ENCODE measurements at regions not wholly inside any gene's neighbourhood (a gene's known extent, or its start where the extent isn't known, plus 50 kb on each side); places are given as distances from the start of the nearest gene placed in this dataset.
"Not testable (repeated sequence)": the region's sequence is repeated elsewhere in the genome, so short reads cannot be mapped to it uniquely, and the experiment has no call there.

DNA sequence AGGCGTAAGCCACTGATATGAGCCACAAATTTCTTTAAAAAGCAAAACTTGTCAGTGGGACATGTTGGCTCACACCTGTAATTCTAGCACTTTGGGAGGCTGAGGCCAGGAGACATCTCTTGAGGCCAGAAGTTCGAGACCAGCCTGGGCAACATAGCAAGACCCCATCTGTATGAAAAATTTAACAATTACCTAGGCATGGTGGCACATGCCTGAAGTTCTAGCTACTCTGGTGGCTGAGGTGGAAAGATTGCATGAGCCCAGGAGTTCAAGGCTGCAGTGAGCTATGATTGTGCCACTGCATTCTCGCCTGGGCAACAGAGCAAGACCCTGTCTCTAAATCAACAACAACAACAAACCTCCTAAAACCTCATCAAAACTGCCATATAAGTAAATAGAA is 147.6 kb upstream of the BARHL2 start:
- Mint-ChIP-seq H3K4me3 (no peak overlapping the region), H3K4me1 (ENCODE audit: low read depth) (no peaks in the 10 kb centered on the region), H3K27ac (no peak overlapping the region), H3K27me3 (no peaks in the 10 kb centered on the region), H3K9me3 (ENCODE audit: low read depth) (no peaks in the 10 kb centered on the region), H3K36me3 (peaks cover 3% of the 10 kb centered on the region)

DNA sequence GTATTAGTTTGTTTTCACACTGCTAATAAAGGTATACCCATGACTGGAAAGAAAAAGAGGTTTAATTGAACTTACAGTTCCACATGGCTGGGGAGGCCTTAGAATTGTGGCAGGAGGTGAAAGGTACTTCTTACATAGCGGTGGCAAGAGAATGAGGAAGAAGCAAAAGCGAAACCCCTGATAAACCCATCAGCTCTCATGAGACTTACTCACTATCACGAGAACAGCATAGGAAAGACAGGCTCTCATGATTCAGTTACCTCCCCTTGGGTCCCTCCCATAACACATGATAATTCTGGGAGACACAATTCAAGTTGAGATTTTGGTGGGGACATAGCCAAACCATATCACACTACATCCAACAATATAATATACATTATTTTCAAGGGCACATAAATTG is 145.7 kb upstream of the BARHL2 start:
- Mint-ChIP-seq H3K4me3 (no peak overlapping the region), H3K27me3 (peaks cover 1% of the 10 kb centered on the region), H3K27ac (no peak overlapping the region), H3K9me3 (ENCODE audit: low read depth) (no peaks in the 10 kb centered on the region), H3K36me3 (peaks cover 3% of the 10 kb centered on the region), H3K4me1 (ENCODE audit: low read depth) (no peaks in the 10 kb centered on the region)

DNA sequence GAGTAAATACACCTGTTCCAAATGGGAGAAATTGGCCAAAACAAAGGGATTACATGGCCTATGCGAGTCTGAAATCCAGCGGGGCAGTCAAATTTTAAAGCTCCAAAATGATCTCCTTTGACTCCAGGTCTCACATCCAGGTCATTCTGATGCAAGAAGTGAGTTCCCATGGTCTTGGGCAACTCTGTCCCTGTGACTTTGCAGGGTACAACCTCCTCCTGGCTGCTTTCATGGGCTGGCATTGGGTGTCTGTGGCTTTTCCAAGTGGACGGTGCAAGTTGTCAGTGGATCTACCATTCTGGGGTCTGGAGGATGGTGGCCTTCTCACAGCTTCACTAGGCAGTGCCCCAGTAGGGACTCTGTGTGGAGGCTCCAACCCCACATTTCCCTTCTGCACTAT is 144.3 kb upstream of the BARHL2 start:
- not testable (repeated sequence) for H3K4me1 Mint-ChIP-seq (ENCODE audit: low read depth); H3K27me3 Mint-ChIP-seq; H3K4me3 Mint-ChIP-seq; H3K36me3 Mint-ChIP-seq; H3K27ac Mint-ChIP-seq; H3K9me3 Mint-ChIP-seq (ENCODE audit: low read depth)

DNA sequence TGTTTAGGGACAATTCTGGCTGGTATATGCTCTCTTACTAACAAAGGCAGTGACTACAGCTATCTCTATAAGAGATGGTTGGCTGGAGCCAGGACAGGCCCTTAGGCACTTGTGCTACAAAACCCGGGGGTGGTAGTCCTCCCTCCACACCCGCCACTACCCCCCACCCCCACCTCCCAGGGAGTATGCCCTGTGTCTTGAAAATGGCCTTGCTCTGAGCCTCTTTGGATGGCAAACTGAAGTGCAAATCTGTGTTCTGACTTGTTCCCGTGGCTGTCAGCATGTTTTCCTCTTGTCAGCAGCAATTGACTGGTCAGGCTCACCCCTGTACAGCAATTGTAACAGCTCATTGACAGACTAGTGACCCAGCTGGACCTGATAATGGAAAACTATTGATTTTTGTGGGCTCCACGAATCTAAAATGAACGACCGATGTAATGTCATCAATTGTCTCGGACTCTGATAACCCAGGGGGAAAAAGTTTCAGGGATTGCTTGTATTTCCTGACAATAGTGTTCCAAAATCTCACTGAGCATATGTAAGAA is 139.4 kb upstream of the BARHL2 start:
- Mint-ChIP-seq H3K9me3 (ENCODE audit: low read depth) (no peaks in the 10 kb centered on the region), H3K27ac (no peak overlapping the region), H3K27me3 (peaks cover 18% of the 10 kb centered on the region), H3K36me3 (no peaks in the 10 kb centered on the region), H3K4me1 (ENCODE audit: low read depth) (peaks cover 8% of the 10 kb centered on the region), H3K4me3 (no peak overlapping the region)

- H3K4me1 Mint-ChIP-seq (ENCODE audit: low read depth) = peaks cover 13% of the 10 kb centered on the region
- H3K9me3 Mint-ChIP-seq (ENCODE audit: low read depth) = no peaks in the 10 kb centered on the region
- H3K27me3 Mint-ChIP-seq = peaks cover 27% of the 10 kb centered on the region
- no peak overlapping the region for H3K27ac Mint-ChIP-seq
- H3K36me3 Mint-ChIP-seq = no peaks in the 10 kb centered on the region
- H3K4me3 Mint-ChIP-seq = no peak overlapping the region
Measured at GRCh38 chr1:90854397-90854924, 137.4 kb upstream of the BARHL2 start.

DNA sequence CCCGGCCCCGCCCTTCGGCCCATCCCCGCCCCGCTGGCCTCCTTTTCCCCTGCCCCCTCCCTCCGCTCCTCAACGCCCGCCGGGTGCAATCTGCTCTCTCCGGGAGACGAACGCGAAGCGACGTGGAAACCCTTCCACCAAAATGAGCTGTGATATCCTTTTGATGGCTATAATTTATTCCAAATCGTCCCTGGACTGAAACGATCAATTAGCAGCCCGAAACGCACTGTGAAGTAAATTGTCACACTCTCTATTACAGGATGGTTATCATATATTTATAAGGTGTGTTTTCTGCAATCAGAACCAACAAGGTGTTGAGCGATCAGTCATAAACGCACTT is 134.6 kb upstream of the BARHL2 start:
- Mint-ChIP-seq H3K4me3 (peak overlapping the region; percentile 87), H3K27me3 (peaks cover 36% of the 10 kb centered on the region), H3K36me3 (no peaks in the 10 kb centered on the region), H3K9me3 (ENCODE audit: low read depth) (no peaks in the 10 kb centered on the region), H3K4me1 (ENCODE audit: low read depth) (peaks cover 13% of the 10 kb centered on the region), H3K27ac (no peak overlapping the region)

- Mint-ChIP-seq H3K27me3 (peaks cover 37% of the 10 kb centered on the region), H3K27ac (no peak overlapping the region), H3K9me3 (ENCODE audit: low read depth) (no peaks in the 10 kb centered on the region), H3K36me3 (no peaks in the 10 kb centered on the region), H3K4me1 (ENCODE audit: low read depth) (peaks cover 13% of the 10 kb centered on the region), H3K4me3 (peak overlapping the region; percentile 85)
Measured at GRCh38 chr1:90850898-90851710, 134.0 kb upstream of the BARHL2 start.

DNA sequence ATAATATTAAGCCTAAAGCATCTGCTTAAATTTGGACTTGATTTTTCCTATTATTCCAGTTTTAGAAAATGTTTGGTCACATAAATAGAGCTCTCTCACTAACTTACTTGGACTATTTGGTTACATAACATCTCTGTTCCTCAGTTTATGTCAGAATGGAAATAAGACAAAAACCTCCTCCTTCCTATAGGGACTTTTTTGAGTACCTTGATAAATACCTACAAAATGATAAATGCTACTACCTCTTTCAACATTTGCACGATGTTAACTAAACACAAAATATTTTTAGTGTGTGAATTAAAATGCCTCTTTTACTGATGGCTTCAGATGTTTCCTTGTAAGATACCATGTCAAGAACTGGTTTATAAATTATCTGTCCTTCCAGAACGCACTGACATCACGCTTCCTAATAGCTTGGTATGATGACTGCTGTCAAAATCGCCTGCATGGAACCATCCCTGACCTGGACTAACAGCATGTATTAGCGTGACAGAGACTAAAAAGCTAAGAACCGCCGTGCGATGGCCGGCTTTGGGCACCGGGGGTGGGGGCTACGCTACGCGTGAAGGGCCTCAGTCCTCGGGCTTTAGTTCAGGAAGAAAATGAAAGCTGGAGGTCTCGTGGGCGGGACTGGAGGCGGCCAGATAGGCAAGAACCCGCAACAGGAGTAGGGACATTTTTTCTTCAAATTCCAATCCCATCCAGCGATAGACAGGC is 133.2 kb upstream of the BARHL2 start:
- Mint-ChIP-seq H3K27me3 (peaks cover 37% of the 10 kb centered on the region), H3K27ac (no peak overlapping the region), H3K4me3 (peak overlapping the region; percentile 85), H3K36me3 (no peaks in the 10 kb centered on the region), H3K9me3 (ENCODE audit: low read depth) (no peaks in the 10 kb centered on the region), H3K4me1 (ENCODE audit: low read depth) (peaks cover 13% of the 10 kb centered on the region)

DNA sequence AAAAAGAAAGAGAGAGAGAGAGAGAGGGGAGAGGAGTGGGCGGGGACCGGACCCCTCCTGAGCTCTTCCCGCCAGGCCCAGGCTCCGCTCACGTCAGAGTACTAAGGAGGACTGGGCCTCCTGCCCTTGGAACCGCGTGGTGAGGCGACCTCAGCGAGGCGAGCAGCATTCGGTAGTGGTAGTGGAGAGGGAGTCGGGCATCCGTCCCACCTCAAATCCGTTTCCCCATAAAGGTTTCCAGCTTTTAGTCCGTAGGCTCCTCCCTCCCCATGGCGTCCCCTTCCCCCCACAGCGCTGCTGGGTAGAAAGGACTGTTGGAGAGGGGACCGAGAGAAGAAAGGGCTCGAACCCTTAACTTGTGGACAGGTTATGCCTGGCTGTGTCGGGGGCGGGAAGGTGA is 124.4 kb upstream of the BARHL2 start:
- Mint-ChIP-seq H3K27me3 (peaks cover 50% of the 10 kb centered on the region), H3K4me1 (ENCODE audit: low read depth) (peaks cover 12% of the 10 kb centered on the region), H3K9me3 (ENCODE audit: low read depth) (no peaks in the 10 kb centered on the region), H3K36me3 (no peaks in the 10 kb centered on the region), H3K27ac (no peak overlapping the region), H3K4me3 (no peak overlapping the region)

GRCh38 chr1:90840352-90840751 is 123.2 kb upstream of the BARHL2 start:
- Mint-ChIP-seq H3K36me3 (no peaks in the 10 kb centered on the region), H3K27me3 (peaks cover 46% of the 10 kb centered on the region), H3K4me3 (no peak overlapping the region), H3K27ac (no peak overlapping the region), H3K4me1 (ENCODE audit: low read depth) (peaks cover 15% of the 10 kb centered on the region), H3K9me3 (ENCODE audit: low read depth) (no peaks in the 10 kb centered on the region)

GRCh38 chr1:90839323-90839722 is 122.2 kb upstream of the BARHL2 start:
- peaks cover 25% of the 10 kb centered on the region for H3K4me1 Mint-ChIP-seq (ENCODE audit: low read depth)
- no peak overlapping the region for H3K27ac Mint-ChIP-seq
- H3K4me3 Mint-ChIP-seq = no peak overlapping the region
- H3K27me3 Mint-ChIP-seq = peaks cover 54% of the 10 kb centered on the region
- no peaks in the 10 kb centered on the region for H3K9me3 Mint-ChIP-seq (ENCODE audit: low read depth)
- no peaks in the 10 kb centered on the region for H3K36me3 Mint-ChIP-seq

DNA sequence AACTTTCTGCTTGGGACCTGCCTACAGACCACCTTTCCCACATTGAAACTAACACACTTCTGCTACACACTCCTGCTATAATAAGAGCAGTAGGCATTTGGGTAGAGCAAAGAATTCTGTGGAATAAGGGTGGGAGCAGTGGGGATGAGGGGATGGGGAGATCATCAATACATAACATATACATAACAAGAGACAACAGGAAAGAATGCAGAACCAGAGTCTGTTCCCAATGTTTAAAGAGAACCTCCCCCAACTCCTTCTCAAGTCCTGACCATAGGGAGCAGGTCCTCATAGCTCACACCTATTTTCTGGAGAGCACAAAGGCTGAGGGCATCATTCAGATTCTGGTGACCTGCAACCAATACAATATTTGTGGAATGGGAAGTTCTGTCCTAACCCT is 121.6 kb upstream of the BARHL2 start:
- no peak overlapping the region for H3K4me3 Mint-ChIP-seq
- peaks cover 28% of the 10 kb centered on the region for H3K4me1 Mint-ChIP-seq (ENCODE audit: low read depth)
- H3K27ac Mint-ChIP-seq = no peak overlapping the region
- H3K27me3 Mint-ChIP-seq = peaks cover 57% of the 10 kb centered on the region
- no peaks in the 10 kb centered on the region for H3K9me3 Mint-ChIP-seq (ENCODE audit: low read depth)
- no peaks in the 10 kb centered on the region for H3K36me3 Mint-ChIP-seq

DNA sequence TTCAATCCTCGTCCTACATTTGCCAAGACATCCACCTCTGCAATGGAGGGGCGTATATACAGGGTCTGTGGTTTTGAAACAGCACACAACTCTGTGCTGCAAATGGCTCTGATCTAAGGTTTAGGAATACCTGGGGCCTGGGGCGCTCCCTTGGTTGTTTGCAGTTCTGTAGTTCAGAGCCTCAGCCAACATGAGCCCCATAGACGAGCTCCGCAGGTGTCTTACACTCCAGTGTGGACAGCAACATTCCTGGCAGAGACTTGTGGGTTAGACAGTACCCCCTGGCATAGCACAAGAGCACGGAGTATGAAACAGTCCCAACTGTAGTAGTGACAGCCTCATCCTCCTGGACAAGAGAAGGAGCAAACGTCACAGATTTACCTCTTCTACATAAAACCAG is 120.3 kb upstream of the BARHL2 start:
- Mint-ChIP-seq H3K27ac (no peak overlapping the region), H3K27me3 (peaks cover 66% of the 10 kb centered on the region), H3K4me3 (no peak overlapping the region), H3K4me1 (ENCODE audit: low read depth) (peaks cover 28% of the 10 kb centered on the region), H3K36me3 (no peaks in the 10 kb centered on the region), H3K9me3 (ENCODE audit: low read depth) (no peaks in the 10 kb centered on the region)

DNA sequence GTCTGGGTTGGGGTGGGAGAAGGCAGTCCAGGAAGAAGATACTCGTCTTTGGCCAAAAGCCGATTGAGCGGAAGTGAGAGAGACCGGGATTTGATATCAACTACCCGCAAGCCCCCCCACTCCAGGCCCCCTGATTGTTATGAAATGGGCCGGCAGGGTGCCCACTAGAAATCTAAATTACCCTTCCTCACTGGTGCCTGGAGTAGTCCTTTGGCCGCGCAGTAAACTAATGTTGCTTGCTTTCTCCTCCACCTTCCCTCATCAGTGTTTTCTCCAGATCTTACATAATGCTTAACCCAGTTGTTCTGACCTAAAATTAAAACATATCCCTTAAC is 119.2 kb upstream of the BARHL2 start:
- Mint-ChIP-seq H3K36me3 (no peaks in the 10 kb centered on the region), H3K27ac (no peak overlapping the region), H3K27me3 (peaks cover 75% of the 10 kb centered on the region), H3K4me3 (peak overlapping the region; percentile 68), H3K4me1 (ENCODE audit: low read depth) (peaks cover 28% of the 10 kb centered on the region), H3K9me3 (ENCODE audit: low read depth) (no peaks in the 10 kb centered on the region)

- Mint-ChIP-seq H3K36me3 (no peaks in the 10 kb centered on the region), H3K4me3 (peak overlapping the region; percentile 52), H3K27me3 (peaks cover 71% of the 10 kb centered on the region), H3K27ac (no peak overlapping the region), H3K9me3 (ENCODE audit: low read depth) (no peaks in the 10 kb centered on the region), H3K4me1 (ENCODE audit: low read depth) (peaks cover 28% of the 10 kb centered on the region)
Measured at GRCh38 chr1:90835661-90836344, 118.7 kb upstream of the BARHL2 start.

All from activated naive CD8-positive, alpha-beta T cell (primary cell).